IMR-90 (cell line): ENCODE measurements at regions not wholly inside any gene's neighbourhood (a gene's known extent, or its start where the extent isn't known, plus 50 kb on each side); places are given as distances from the start of the nearest gene placed in this dataset.

ENCODE experiments used
- ATAC-seq: fragments of 200-7000 bp; cut with Tn5 transposase; 2 replicates; pipeline ENCODE4 v1.9.1; 2020; ENCODE audit warnings: low read depth, mild to moderate bottlenecking, moderate library complexity
- BruUV-seq: library from RNA; stranded (reverse); fragments of 400-500 nt; replicated peaks from 2 replicates; lab custom pipeline; 2021; lab: Mats Ljungman, UMichigan
- CTCF ChIA-PET: fragments of 300-600 bp; formaldehyde crosslinking; extraction: SDS; loops from one replicate; lab custom pipeline; 2021; ENCODE audit warnings: antibody characterized with exemption; lab: Yijun Ruan, JAX
- POLR2A ChIA-PET: fragments of 300-600 bp; sonication (Branson Sonifier 250); formaldehyde crosslinking; loops from one replicate; lab custom pipeline; 2022; ENCODE audit warnings: antibody characterized with exemption; ENCODE audit not compliant: unreplicated experiment; lab: Charles Lee
- DNase-seq: peaks from one replicate; pipeline ENCODE4 v3.0.0; 2013
- H2AFZ ChIP-seq: replicated peaks from 2 replicates; pipeline ENCODE3; 2013; ENCODE audit warnings: low read length, mild to moderate bottlenecking; ENCODE audit not compliant: poor library complexity
- H2AK5ac ChIP-seq: 2 replicates; pipeline ENCODE4 v1.6.1; 2013; ENCODE audit warnings: low read depth, low read length, inconsistent platforms
- H2AK9ac ChIP-seq: replicated peaks from 2 replicates; pipeline ENCODE3; 2013; ENCODE audit warnings: mild to moderate bottlenecking, low read depth, low read length, moderate library complexity; ENCODE audit not compliant: poor library complexity
- H2BK120ac ChIP-seq: 2 replicates; pipeline ENCODE4 v1.6.1; 2013; ENCODE audit warnings: low read depth, low read length, inconsistent platforms
- H2BK15ac ChIP-seq: 3 replicates; pipeline ENCODE4 v1.6.1; 2013; ENCODE audit warnings: low read depth, low read length, inconsistent platforms
- H2BK20ac ChIP-seq: 2 replicates; pipeline ENCODE4 v1.6.1; 2013; ENCODE audit warnings: low read depth, mild to moderate bottlenecking, inconsistent platforms, low read length, moderate library complexity
- H2BK5ac ChIP-seq: 2 replicates; pipeline ENCODE4 v1.6.1; 2013; ENCODE audit warnings: mild to moderate bottlenecking, low read depth, low read length, inconsistent platforms; ENCODE audit not compliant: poor library complexity, severe bottlenecking
- H3K14ac ChIP-seq: replicated peaks from 2 replicates; pipeline ENCODE4 v1.6.1; 2013; ENCODE audit warnings: low read depth, low read length, inconsistent platforms
- H3K18ac ChIP-seq: 2 replicates; pipeline ENCODE4 v1.6.1; 2013; ENCODE audit warnings: low read depth, low read length, control low read depth
- H3K23ac ChIP-seq: 2 replicates; pipeline ENCODE4 v1.6.1; 2013; ENCODE audit warnings: low read depth, low read length, inconsistent platforms
- H3K27ac ChIP-seq: 2 replicates; pipeline ENCODE4 v1.5.1; 2013; ENCODE audit warnings: mild to moderate bottlenecking, control low read depth, low read length; ENCODE audit not compliant: insufficient read depth
- H3K27me3 ChIP-seq: 2 replicates; pipeline ENCODE4 v1.6.1; 2013; ENCODE audit warnings: low read length; ENCODE audit not compliant: control insufficient read depth, insufficient read depth
- H3K36me3 ChIP-seq: 2 replicates; pipeline ENCODE4 v1.6.1; 2013; ENCODE audit warnings: low read length, mixed read lengths; ENCODE audit not compliant: control insufficient read depth, insufficient read depth
- H3K4ac ChIP-seq: 2 replicates; pipeline ENCODE4 v1.6.1; 2013; ENCODE audit warnings: low read depth, low read length, inconsistent platforms
- H3K4me1 ChIP-seq: 2 replicates; pipeline ENCODE4 v1.6.1; 2013; ENCODE audit warnings: low read length, mixed read lengths; ENCODE audit not compliant: control insufficient read depth, insufficient read depth
- H3K4me2 ChIP-seq: 2 replicates; pipeline ENCODE4 v1.6.1; 2013; ENCODE audit warnings: low read depth, mild to moderate bottlenecking, control low read depth, low read length, moderate library complexity
- H3K4me3 ChIP-seq: 2 replicates; pipeline ENCODE4 v1.5.1; 2013; ENCODE audit warnings: low read depth, mild to moderate bottlenecking, control low read depth, low read length, moderate library complexity; ENCODE audit not compliant: insufficient read depth
- H3K56ac ChIP-seq: 2 replicates; pipeline ENCODE4 v1.6.1; 2013; ENCODE audit warnings: low read length, inconsistent platforms; ENCODE audit not compliant: insufficient read depth; ENCODE audit errors: extremely low read depth
- H3K79me1 ChIP-seq, 2 experiments: 2 replicates each; pipeline ENCODE4 v1.6.1; 2013; ENCODE audit warnings: low read length in 2 of 2, inconsistent platforms in 1 of 2, low read depth in 1 of 2
- H3K9ac ChIP-seq: 2 replicates; pipeline ENCODE4 v1.6.1; 2013; ENCODE audit warnings: low read depth, low read length, control low read depth
- H3K9me1 ChIP-seq: 2 replicates; pipeline ENCODE4 v1.6.1; 2013; ENCODE audit warnings: low read length, inconsistent platforms; ENCODE audit not compliant: insufficient read depth
- H3K9me3 ChIP-seq: 2 replicates; pipeline ENCODE4 v1.6.1; 2013; ENCODE audit warnings: low read length; ENCODE audit not compliant: control insufficient read depth, insufficient read depth
- H4K20me1 ChIP-seq: 2 replicates; pipeline ENCODE4 v1.6.1; 2013; ENCODE audit warnings: low read length, inconsistent platforms; ENCODE audit not compliant: insufficient read depth
- H4K5ac ChIP-seq: 2 replicates; pipeline ENCODE4 v1.6.1; 2013; ENCODE audit warnings: mild to moderate bottlenecking, low read depth, low read length, control low read depth
- H4K8ac ChIP-seq, 2 experiments: 2 replicates each; pipeline ENCODE4 v1.6.1; 2013; ENCODE audit warnings: low read depth in 2 of 2, low read length in 2 of 2, control low read depth in 1 of 2, inconsistent platforms in 1 of 2
- H4K91ac ChIP-seq: 2 replicates; pipeline ENCODE4 v1.6.1; 2013; ENCODE audit warnings: low read depth, low read length, inconsistent platforms; ENCODE audit not compliant: insufficient read depth
- CTCF ChIP-seq: conservative IDR thresholded peaks from 2 replicates; pipeline ENCODE4 v1.5.1; 2012; ENCODE audit warnings: mild to moderate bottlenecking, low read depth, low read length, improper control_type of control experiment
- ELK1 ChIP-seq: fragments of 150-350 bp; IDR thresholded peaks from 2 replicates; pipeline ENCODE4 v1.6.1; 2016; ENCODE audit warnings: low read depth, mild to moderate bottlenecking, low read length, moderate library complexity, borderline replicate concordance
- MAZ ChIP-seq: IDR thresholded peaks from 2 replicates; pipeline ENCODE4 v1.6.1; 2012; ENCODE audit warnings: low read depth, mild to moderate bottlenecking, low read length, improper control_type of control experiment, moderate library complexity, borderline replicate concordance
- MXI1 ChIP-seq: IDR thresholded peaks from 2 replicates; pipeline ENCODE4 v1.6.1; 2012; ENCODE audit warnings: low read depth, mild to moderate bottlenecking, low read length, moderate library complexity, borderline replicate concordance
- RCOR1 ChIP-seq: IDR thresholded peaks from 2 replicates; pipeline ENCODE4 v1.6.1; 2012; ENCODE audit warnings: mild to moderate bottlenecking, low read length, improper control_type of control experiment; ENCODE audit not compliant: insufficient replicate concordance
- RFX5 ChIP-seq: IDR thresholded peaks from 2 replicates; pipeline ENCODE4 v1.8.0; 2012; ENCODE audit warnings: low read depth, mild to moderate bottlenecking, low read length, moderate library complexity
- SMC3 ChIP-seq: fragments of 150-350 bp; IDR thresholded peaks from 2 replicates; pipeline ENCODE4 v1.6.1; 2016; ENCODE audit warnings: low read depth, mild to moderate bottlenecking, antibody characterized with exemption, low read length, moderate library complexity
- USF2 ChIP-seq: fragments of 150-350 bp; IDR thresholded peaks from 2 replicates; pipeline ENCODE4 v1.6.1; 2017; ENCODE audit warnings: mild to moderate bottlenecking, antibody characterized with exemption, low read length, low read depth
- WGBS, 2 experiments: methylation state at CpG; one replicate each; pipeline versions ENCODE4 v1.1.5 to v1.1.7; 2013; ENCODE audit warnings: missing lambda C conversion rate in 2 of 2; ENCODE audit not compliant: insufficient read length in 1 of 2; ENCODE audit errors: extremely low coverage in 2 of 2; 5-methylcytosine and 5-hydroxymethylcytosine counted together
- dilution Hi-C: fragments of 300-500 bp; cut with HindIII; formaldehyde crosslinking; loops from one replicate; pipeline ENCODE4 v1.14.3; 2018; ENCODE audit warnings: low sequenced_read_pairs; ENCODE audit not compliant: unreplicated experiment
- in situ Hi-C: fragments of 300-500 bp; cut with MboI; formaldehyde crosslinking; loops from 3 replicates; pipeline ENCODE4 v1.14.3; 2019; ENCODE audit warnings: low sequenced_read_pairs, inconsistent platforms, mixed read lengths
- intact Hi-C: fragments of 100-400 bp; cut with micrococcal nuclease; formaldehyde crosslinking; loops from 2 replicates; pipeline ENCODE4 v1.10.0; 2022

GRCh38 chr2:60226943-60227342 lies 326.5 kb downstream of the BCL11A start:
- no peak overlapping the region for H2BK20ac ChIP-seq
- H3K56ac ChIP-seq = no peak overlapping the region
- no peak overlapping the region for H3K4ac ChIP-seq
- no peaks in the 10 kb centered on the region for H3K79me1 ChIP-seq
- no peak overlapping the region for H2BK15ac ChIP-seq
- H2BK5ac ChIP-seq = no peak overlapping the region
- no peak overlapping the region for H3K4me2 ChIP-seq
- H3K23ac ChIP-seq = no peak overlapping the region
- no peaks in the 10 kb centered on the region for H3K27me3 ChIP-seq
- H3K9me1 ChIP-seq = no peaks in the 10 kb centered on the region
- no peak overlapping the region for H4K5ac ChIP-seq
- DNase-seq (no peak), ATAC-seq (no peak)
- POLR2A ChIA-PET = no interaction called here
- CTCF ChIA-PET = no interaction called here
- intact Hi-C loops = no loop called here
- H3K9ac ChIP-seq = no peak overlapping the region
- BruUV-seq = no TSS peak
- no peak overlapping the region for H2AK9ac ChIP-seq
- WGBS, 2 experiments = no CpG with 5 or more reads among the region's 3 CpGs
- no peak overlapping the region for H3K18ac ChIP-seq
- no peaks in the 10 kb centered on the region for H3K4me1 ChIP-seq
- peaks cover 3% of the 10 kb centered on the region; the same call in 1 of the 2 replicates for H3K9me3 ChIP-seq
- H4K20me1 ChIP-seq = no peaks in the 10 kb centered on the region
- no peak overlapping the region for H4K91ac ChIP-seq
- no peak overlapping the region for H2AK5ac ChIP-seq
- dilution Hi-C loops = no loop called here
- no peaks in the 10 kb centered on the region for H3K36me3 ChIP-seq
- no peak overlapping the region for H2AFZ ChIP-seq
- no peak overlapping the region for H3K27ac ChIP-seq
- H2BK120ac ChIP-seq = no peak overlapping the region
- H3K14ac ChIP-seq = no peak overlapping the region
- H4K8ac ChIP-seq = no peak overlapping the region
- in situ Hi-C loops = no loop called here
- TF ChIP-seq CTCF = no peak
- TF ChIP-seq RFX5 = no peak
- TF ChIP-seq USF2 = no peak
- no peak for TF ChIP-seq MXI1
- TF ChIP-seq ELK1 = no peak
- TF ChIP-seq SMC3 = no peak
- no peak for TF ChIP-seq MAZ
- no peak for TF ChIP-seq RCOR1
- no peak overlapping the region for H3K4me3 ChIP-seq
